A673 (cell line): ENCODE measurements at regions not wholly inside any gene's neighbourhood (a gene's known extent, or its start where the extent isn't known, plus 50 kb on each side); places are given as distances from the start of the nearest gene placed in this dataset.
A peak's percentile ranks its signal among the peaks of the same experiment; 100 is the strongest.

ENCODE experiments used
- BruUV-seq: library from RNA; stranded (reverse); fragments of 400-500 nt; replicated peaks from 2 replicates; lab custom pipeline; 2021; lab: Mats Ljungman, UMichigan
- CTCF ChIA-PET: fragments of 300-600 bp; sonication (Branson Sonifier 250); formaldehyde crosslinking; loops from one replicate; lab custom pipeline; 2022; ENCODE audit warnings: antibody characterized with exemption; lab: Charles Lee
- POLR2A ChIA-PET: fragments of 300-600 bp; sonication (Branson Sonifier 250); formaldehyde crosslinking; loops from one replicate; lab custom pipeline; 2022; ENCODE audit warnings: antibody characterized with exemption; ENCODE audit not compliant: low non-redundant PET; lab: Charles Lee
- DNase-seq: peaks from one replicate; pipeline ENCODE4 v3.0.0-alpha.2; 2015; ENCODE audit warnings: low spot score
- H3K27ac ChIP-seq: fragments of 200-600 bp; sonication (generic); 2 replicates; pipeline ENCODE4 v1.5.1; 2016; ENCODE audit warnings: mixed run types, low read depth, mild to moderate bottlenecking, mixed read lengths, antibody characterized with exemption, low read length; ENCODE audit not compliant: poor library complexity, severe bottlenecking
- H3K27me3 ChIP-seq: fragments of 200-600 bp; sonication (generic); replicated peaks from 2 replicates; pipeline ENCODE4 v1.6.1; 2017; ENCODE audit warnings: mixed run types, low read depth, mild to moderate bottlenecking, mixed read lengths, antibody characterized with exemption, low read length; ENCODE audit not compliant: insufficient read depth, poor library complexity
- H3K36me3 ChIP-seq: fragments of 200-600 bp; sonication (generic); 2 replicates; pipeline ENCODE4 v1.6.1; 2016; ENCODE audit warnings: mixed run types, mild to moderate bottlenecking, mixed read lengths, antibody characterized with exemption, low read length; ENCODE audit not compliant: insufficient read depth, poor library complexity, severe bottlenecking
- H3K4me1 ChIP-seq: fragments of 200-600 bp; sonication (generic); 2 replicates; pipeline ENCODE4 v1.6.1; 2017; ENCODE audit warnings: mixed run types, mild to moderate bottlenecking, mixed read lengths, antibody characterized with exemption, low read length; ENCODE audit not compliant: insufficient read depth, poor library complexity, severe bottlenecking
- H3K4me3 ChIP-seq: fragments of 200-600 bp; sonication (generic); 2 replicates; pipeline ENCODE4 v1.5.1; 2016; ENCODE audit warnings: low read depth, mixed run types, mild to moderate bottlenecking, mixed read lengths, low read length; ENCODE audit not compliant: poor library complexity, severe bottlenecking
- H3K9me3 ChIP-seq: fragments of 200-600 bp; sonication (generic); 2 replicates; pipeline ENCODE4 v1.6.1; 2016; ENCODE audit warnings: mixed run types, low read depth, mild to moderate bottlenecking, mixed read lengths, antibody characterized with exemption, low read length; ENCODE audit not compliant: poor library complexity, severe bottlenecking
- CTCF ChIP-seq: fragments of 300-800, 200-600 bp; sonication (generic); conservative IDR thresholded peaks from 2 replicates; pipeline ENCODE4 v1.5.1; 2017; ENCODE audit warnings: low read depth, mild to moderate bottlenecking, antibody characterized with exemption, low read length, moderate library complexity, mixed read lengths
- EZH2 ChIP-seq: fragments of 200-600 bp; sonication (generic); IDR thresholded peaks from 2 replicates; pipeline ENCODE4 v1.6.1; 2017; ENCODE audit warnings: borderline replicate concordance, low read depth, mild to moderate bottlenecking, mixed read lengths, antibody characterized with exemption, low read length; ENCODE audit not compliant: poor library complexity, severe bottlenecking
- intact Hi-C: fragments of 100-400 bp; cut with micrococcal nuclease; formaldehyde crosslinking; loops from one replicate; pipeline ENCODE4 v1.10.0; 2022; ENCODE audit not compliant: unreplicated experiment

GRCh38 chrX:125170459-125170858, 149.2 kb upstream of the TEX13C start:
- H3K36me3 ChIP-seq: no peaks in the 10 kb centered on the region
- BruUV-seq: no TSS peak
- peaks cover 8% of the 10 kb centered on the region for H3K4me1 ChIP-seq
- CTCF ChIA-PET: interaction anchor here (0.6 kb wide), 1 partner anchor 39 kb away, joined by 3 read pairs; no protein-coding TSS in a partner anchor
- no peak overlapping the region for H3K27ac ChIP-seq
- DNase-seq: peak; percentile 17
- POLR2A ChIA-PET: no interaction called here
- TF ChIP-seq EZH2: no peak
- no peak for TF ChIP-seq CTCF
- H3K27me3 ChIP-seq: no peaks in the 10 kb centered on the region
- no peak overlapping the region for H3K4me3 ChIP-seq
- intact Hi-C loops: no loop called here
- H3K9me3 ChIP-seq: no peaks in the 10 kb centered on the region

GRCh38 chrX:125172531-125172930, 147.1 kb upstream of the TEX13C start:
- CTCF ChIA-PET: no interaction called here
- no peak for DNase-seq

GRCh38 chrX:125175991-125176584, 143.6 kb upstream of the TEX13C start:
- peaks cover 5% of the 10 kb centered on the region for H3K4me1 ChIP-seq
- CTCF ChIA-PET: interaction anchor here (0.6 kb wide), 1 partner anchor 14 kb away, joined by 3 read pairs; no protein-coding TSS in a partner anchor
- intact Hi-C loops: no loop called here
- BruUV-seq: no TSS peak
- peak; percentile 30 for DNase-seq
- H3K36me3 ChIP-seq: no peaks in the 10 kb centered on the region
- no peak overlapping the region for H3K4me3 ChIP-seq
- no peaks in the 10 kb centered on the region for H3K9me3 ChIP-seq
- POLR2A ChIA-PET: no interaction called here
- no peak overlapping the region for H3K27ac ChIP-seq
- TF ChIP-seq EZH2 (no peak), CTCF (no peak)
- no peaks in the 10 kb centered on the region for H3K27me3 ChIP-seq

More at GRCh38 chrX:125172531-125172930, 147.1 kb upstream of the TEX13C start:
- intact Hi-C loops: no loop called here
- H3K4me3 ChIP-seq: no peak overlapping the region
- H3K27ac ChIP-seq: no peak overlapping the region
- no peaks in the 10 kb centered on the region for H3K27me3 ChIP-seq
- no peak for TF ChIP-seq CTCF
- no peaks in the 10 kb centered on the region for H3K9me3 ChIP-seq
- no peaks in the 10 kb centered on the region for H3K36me3 ChIP-seq
- POLR2A ChIA-PET: no interaction called here
- H3K4me1 ChIP-seq: peaks cover 12% of the 10 kb centered on the region
- no TSS peak for BruUV-seq
